WI38 (cell line): ENCODE measurements at regions not wholly inside any gene's neighbourhood (a gene's known extent, or its start where the extent isn't known, plus 50 kb on each side); places are given as distances from the start of the nearest gene placed in this dataset.

Source experiments
- H3K4me3 ChIP-seq: 2 replicates; pipeline ENCODE4 v1.5.1; 2011; ENCODE audit warnings: low read depth, mild to moderate bottlenecking, control low read depth, low read length
- TF ChIP-seq, protein P1 (sequence below): IDR thresholded peaks from 2 replicates; pipeline ENCODE4 v1.5.1; 2012; ENCODE audit warnings: low read depth, mild to moderate bottlenecking, control low read depth, low read length

DNA sequence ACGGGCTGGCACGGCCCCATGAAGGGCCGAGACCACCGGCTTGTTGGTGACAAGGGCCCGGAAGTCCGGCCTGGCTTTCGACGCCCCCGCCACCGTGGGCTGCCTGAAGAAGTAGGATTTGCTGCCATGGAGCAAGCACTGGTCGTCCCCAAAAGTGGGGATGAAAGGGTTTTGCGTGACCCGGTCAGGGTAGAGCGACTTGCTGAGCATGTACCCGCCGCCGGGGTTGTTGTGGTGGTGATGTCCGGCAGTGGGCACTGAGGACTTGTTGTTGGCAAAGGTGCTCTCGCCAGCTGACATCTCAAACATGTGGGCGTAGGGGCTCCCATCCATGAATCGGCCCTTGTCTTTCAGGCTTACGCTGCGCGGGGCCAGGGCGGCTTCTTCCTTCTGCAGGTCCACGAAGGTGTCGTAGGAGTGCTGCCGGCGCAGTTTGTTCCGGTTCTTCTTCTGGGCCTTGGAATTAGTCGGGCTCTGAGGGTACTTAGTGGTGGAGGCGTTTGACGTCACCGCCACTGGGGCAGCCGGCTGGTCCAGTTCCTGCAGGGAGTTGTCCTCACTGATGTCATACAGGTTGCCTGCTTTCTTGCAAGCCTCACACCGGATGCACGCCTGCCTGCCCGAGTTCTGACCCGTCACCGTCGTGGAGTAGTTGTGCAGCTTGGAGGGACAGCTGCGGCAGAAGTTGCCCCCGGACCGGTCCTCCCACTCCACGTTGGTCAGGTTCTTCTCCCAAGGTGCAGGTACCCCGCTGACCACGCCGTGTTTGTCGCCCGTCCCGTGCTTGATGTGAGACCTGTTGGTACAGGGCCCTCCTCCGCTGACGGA lies 366.6 kb downstream of the EMP1 start:
- H3K4me3 ChIP-seq = no peak overlapping the region
- TF ChIP-seq, protein P1, sequence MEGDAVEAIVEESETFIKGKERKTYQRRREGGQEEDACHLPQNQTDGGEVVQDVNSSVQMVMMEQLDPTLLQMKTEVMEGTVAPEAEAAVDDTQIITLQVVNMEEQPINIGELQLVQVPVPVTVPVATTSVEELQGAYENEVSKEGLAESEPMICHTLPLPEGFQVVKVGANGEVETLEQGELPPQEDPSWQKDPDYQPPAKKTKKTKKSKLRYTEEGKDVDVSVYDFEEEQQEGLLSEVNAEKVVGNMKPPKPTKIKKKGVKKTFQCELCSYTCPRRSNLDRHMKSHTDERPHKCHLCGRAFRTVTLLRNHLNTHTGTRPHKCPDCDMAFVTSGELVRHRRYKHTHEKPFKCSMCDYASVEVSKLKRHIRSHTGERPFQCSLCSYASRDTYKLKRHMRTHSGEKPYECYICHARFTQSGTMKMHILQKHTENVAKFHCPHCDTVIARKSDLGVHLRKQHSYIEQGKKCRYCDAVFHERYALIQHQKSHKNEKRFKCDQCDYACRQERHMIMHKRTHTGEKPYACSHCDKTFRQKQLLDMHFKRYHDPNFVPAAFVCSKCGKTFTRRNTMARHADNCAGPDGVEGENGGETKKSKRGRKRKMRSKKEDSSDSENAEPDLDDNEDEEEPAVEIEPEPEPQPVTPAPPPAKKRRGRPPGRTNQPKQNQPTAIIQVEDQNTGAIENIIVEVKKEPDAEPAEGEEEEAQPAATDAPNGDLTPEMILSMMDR = no peak

DNA sequence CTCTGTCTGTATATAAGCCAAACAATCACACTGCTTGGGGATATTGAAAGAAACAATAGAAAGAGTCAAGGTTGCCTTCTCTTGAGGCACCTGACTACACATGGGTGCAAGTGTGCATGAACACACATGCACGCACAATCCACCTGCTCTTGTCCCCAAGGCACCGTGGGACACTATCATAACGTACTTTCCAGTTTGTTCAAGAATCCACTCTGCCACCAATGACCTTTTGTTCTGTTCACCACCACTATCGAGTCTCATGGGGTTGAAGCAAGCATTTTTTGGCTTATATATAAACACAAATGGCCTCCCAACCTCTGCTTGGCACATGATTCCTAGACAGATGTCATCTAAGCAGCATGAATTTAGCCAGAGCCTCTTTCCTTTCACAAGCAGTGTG lies 365.4 kb downstream of the EMP1 start:
- TF ChIP-seq, protein P1 = no peak
- no peak overlapping the region for H3K4me3 ChIP-seq

DNA sequence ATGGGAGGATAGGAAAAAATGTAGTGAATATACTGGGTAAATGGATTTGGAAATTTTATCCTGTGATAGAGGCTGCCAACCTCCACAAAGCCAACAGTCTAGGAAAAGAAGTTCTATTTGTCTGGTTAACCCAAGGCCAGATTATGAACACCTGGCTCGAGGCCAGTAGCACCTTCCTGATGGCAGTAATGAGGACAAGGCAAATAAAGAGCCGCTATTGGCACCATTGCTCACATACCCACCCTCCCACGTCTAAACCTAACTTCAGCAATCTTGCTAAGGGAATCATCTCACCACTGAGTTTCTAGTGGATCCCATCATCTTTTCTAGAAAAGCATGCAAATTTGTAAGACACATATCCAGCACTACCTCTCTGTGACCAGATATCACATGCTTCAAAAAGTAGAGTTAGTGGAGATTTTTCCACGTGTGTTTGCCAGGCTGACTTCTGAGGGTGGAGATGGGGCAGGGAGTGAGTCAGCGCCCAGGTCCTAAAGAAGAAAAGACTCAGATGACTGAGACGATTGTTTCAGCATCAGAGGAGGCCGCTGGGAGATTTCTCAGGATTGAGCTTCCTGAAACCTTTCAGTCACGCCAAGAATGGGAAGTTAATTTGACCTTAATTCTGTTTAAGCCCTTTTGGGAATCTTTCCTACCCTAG lies 362.9 kb downstream of the EMP1 start:
- no peak overlapping the region for H3K4me3 ChIP-seq
- TF ChIP-seq, protein P1 = no peak

DNA sequence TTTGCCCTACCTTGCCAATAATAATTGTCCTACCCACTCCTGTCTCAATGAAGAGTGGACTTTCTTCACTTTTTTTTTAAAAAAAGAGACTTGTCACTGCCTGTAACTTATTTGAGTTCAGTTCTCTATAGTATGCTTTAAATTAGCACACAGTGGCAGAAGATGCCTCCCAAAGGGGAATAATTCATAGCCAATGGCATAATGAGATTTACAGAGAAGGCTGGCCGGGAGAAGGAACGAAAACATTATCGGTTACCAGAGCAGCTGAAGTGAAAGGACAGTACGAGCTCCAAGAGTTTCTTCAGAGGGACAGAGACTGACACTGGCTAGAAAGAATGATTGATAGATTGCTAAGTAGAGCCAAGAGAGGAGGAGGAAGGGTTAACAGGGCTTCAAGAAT lies 356.3 kb downstream of the EMP1 start:
- TF ChIP-seq, protein P1 = no peak
- no peak overlapping the region for H3K4me3 ChIP-seq

DNA sequence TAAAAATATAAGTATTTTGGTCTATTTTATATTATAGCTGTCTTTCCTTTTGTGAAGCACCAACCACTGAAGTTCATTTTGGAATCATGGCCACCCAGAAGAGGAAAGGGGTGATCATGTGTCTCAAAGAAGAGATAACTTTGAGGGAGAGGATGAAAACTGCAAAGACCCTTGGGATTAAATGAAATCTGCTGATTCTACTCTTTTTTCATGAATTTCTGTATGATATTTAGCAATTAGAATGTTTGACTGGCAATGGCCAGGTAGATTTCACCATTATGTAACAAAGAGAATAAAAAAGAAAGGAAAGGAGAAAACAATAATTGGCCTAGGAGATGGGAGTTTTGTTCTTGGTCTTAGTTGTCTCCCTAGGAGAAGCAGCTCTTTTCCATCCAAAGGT lies 350.8 kb downstream of the EMP1 start:
- H3K4me3 ChIP-seq = no peak overlapping the region
- TF ChIP-seq, protein P1 = no peak

DNA sequence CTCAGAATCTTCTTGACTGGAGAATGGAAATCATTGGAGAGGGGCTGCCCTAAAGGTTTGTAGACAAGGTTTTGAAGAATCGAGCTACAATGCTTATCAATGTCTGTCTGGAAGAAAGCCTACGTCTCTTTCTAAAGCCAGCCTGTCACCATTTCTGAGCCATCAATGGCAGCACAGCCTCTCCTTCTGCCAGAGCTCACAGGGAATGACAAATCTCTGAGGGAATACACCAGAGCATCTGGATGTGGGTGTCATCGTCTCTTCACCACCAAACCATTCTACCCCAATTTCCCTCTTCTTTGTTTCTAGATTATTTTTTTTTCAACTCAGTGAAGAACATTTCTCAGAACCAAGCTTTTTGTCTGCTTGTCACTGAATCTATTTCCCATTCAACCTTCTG lies 349.7 kb downstream of the EMP1 start:
- no peak overlapping the region for H3K4me3 ChIP-seq
- TF ChIP-seq, protein P1 = no peak

DNA sequence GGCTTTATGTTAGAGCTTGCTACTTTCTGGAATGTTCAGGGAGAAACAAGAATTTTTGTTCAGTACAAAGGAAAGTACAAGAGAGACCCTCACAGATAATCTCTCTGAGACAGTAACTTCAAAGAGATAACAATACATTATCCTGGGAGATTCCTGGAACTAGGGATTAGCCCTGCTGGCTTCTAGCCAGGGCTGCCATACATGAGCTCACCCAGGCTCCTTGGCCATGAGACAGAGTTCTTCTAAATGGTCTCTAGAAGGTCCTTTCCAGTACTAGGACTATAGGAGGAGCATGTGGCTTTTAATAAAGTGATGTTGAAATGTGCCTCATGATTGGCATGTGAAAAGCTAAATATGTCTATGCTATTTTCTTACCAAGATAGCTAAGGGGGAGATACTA lies 342.5 kb downstream of the EMP1 start:
- H3K4me3 ChIP-seq = no peak overlapping the region
- TF ChIP-seq, protein P1 = no peak
